Osteocyte (in vitro differentiated cells): ENCODE measurements at regions not wholly inside any gene's neighbourhood (a gene's known extent, or its start where the extent isn't known, plus 50 kb on each side); places are given as distances from the start of the nearest gene placed in this dataset.
"Not testable (repeated sequence)": the region's sequence is repeated elsewhere in the genome, so short reads cannot be mapped to it uniquely, and the experiment has no call there.

Source experiments
- DNase-seq: peaks from one replicate; pipeline ENCODE4 v3.0.0; 2021; ENCODE audit warnings: mixed read lengths; ENCODE audit not compliant: unreplicated experiment; ENCODE audit errors: extremely low spot score
- H3K27ac Mint-ChIP-seq: one replicate; pipeline ENCODE4 v1.8.0; 2021; ENCODE audit warnings: mild to moderate bottlenecking, mixed read lengths; ENCODE audit not compliant: unreplicated experiment
- H3K27me3 Mint-ChIP-seq: one replicate; pipeline ENCODE4 v1.8.0; 2021; ENCODE audit warnings: mixed read lengths; ENCODE audit not compliant: unreplicated experiment
- H3K36me3 Mint-ChIP-seq: one replicate; pipeline ENCODE4 v1.8.0; 2021; ENCODE audit warnings: mixed read lengths; ENCODE audit not compliant: unreplicated experiment
- H3K4me1 Mint-ChIP-seq: one replicate; pipeline ENCODE4 v1.8.0; 2021; ENCODE audit warnings: mixed read lengths; ENCODE audit not compliant: unreplicated experiment
- H3K4me3 Mint-ChIP-seq: one replicate; pipeline ENCODE4 v1.8.0; 2021; ENCODE audit warnings: mild to moderate bottlenecking, moderate library complexity, mixed read lengths; ENCODE audit not compliant: unreplicated experiment
- H3K9me3 Mint-ChIP-seq: one replicate; pipeline ENCODE4 v1.8.0; 2021; ENCODE audit warnings: mixed read lengths; ENCODE audit not compliant: unreplicated experiment
- TF ChIP-seq, protein P1 (sequence below): fragments of 200-600 bp; sonication (generic); IDR thresholded peaks from 2 replicates; pipeline ENCODE4 v1.5.0; 2021; ENCODE audit warnings: antibody characterized with exemption, mild to moderate bottlenecking, moderate library complexity

GRCh38 chr21:25531538-25532250 is 75.6 kb downstream of the MRPL39 start:
- H3K4me1 Mint-ChIP-seq = not testable (repeated sequence)
- peaks cover 23% of the 10 kb centered on the region for H3K27me3 Mint-ChIP-seq

DNA sequence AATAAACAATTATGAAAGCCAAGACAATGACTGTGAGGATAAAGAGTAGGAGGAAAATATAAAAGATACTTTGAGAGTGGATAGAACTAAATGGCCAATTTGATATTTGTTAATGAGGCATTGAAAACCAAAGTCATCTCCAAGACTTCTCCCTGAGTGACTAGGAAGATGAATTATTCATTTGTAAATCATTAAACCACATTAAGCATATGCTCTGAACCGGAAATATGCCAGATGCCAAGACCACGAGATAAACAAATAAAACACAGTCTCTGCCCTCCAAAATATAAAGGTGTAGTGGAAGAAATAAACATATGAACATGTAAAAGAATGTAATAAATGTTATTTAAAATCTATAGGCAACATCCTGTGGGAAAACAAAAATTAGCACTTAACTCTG is 78.8 kb downstream of the MRPL39 start:
- H3K27ac Mint-ChIP-seq = no peak overlapping the region
- no peak for DNase-seq
- TF ChIP-seq, protein P1, sequence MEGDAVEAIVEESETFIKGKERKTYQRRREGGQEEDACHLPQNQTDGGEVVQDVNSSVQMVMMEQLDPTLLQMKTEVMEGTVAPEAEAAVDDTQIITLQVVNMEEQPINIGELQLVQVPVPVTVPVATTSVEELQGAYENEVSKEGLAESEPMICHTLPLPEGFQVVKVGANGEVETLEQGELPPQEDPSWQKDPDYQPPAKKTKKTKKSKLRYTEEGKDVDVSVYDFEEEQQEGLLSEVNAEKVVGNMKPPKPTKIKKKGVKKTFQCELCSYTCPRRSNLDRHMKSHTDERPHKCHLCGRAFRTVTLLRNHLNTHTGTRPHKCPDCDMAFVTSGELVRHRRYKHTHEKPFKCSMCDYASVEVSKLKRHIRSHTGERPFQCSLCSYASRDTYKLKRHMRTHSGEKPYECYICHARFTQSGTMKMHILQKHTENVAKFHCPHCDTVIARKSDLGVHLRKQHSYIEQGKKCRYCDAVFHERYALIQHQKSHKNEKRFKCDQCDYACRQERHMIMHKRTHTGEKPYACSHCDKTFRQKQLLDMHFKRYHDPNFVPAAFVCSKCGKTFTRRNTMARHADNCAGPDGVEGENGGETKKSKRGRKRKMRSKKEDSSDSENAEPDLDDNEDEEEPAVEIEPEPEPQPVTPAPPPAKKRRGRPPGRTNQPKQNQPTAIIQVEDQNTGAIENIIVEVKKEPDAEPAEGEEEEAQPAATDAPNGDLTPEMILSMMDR = no peak
- peaks cover 36% of the 10 kb centered on the region for H3K27me3 Mint-ChIP-seq
- H3K9me3 Mint-ChIP-seq = peaks cover 5% of the 10 kb centered on the region
- no peak overlapping the region for H3K4me3 Mint-ChIP-seq
- H3K36me3 Mint-ChIP-seq = no peaks in the 10 kb centered on the region
- H3K4me1 Mint-ChIP-seq = no peaks in the 10 kb centered on the region

More at GRCh38 chr21:25531538-25532250, 75.6 kb downstream of the MRPL39 start:
- not testable (repeated sequence) for H3K27ac Mint-ChIP-seq, DNase-seq, H3K36me3 Mint-ChIP-seq, H3K9me3 Mint-ChIP-seq, H3K4me3 Mint-ChIP-seq

- peaks cover 26% of the 10 kb centered on the region for H3K27me3 Mint-ChIP-seq
- H3K4me1 Mint-ChIP-seq = peaks cover 6% of the 10 kb centered on the region
- TF ChIP-seq, protein P1 = no peak
- H3K27ac Mint-ChIP-seq = no peak overlapping the region
- H3K36me3 Mint-ChIP-seq = no peaks in the 10 kb centered on the region
- no peak for DNase-seq
- H3K9me3 Mint-ChIP-seq = peaks cover 15% of the 10 kb centered on the region
- no peak overlapping the region for H3K4me3 Mint-ChIP-seq
These were observed 88.8 kb downstream of the MRPL39 start for GRCh38 chr21:25518491-25518911.

GRCh38 chr21:25515484-25516405 is 91.5 kb downstream of the MRPL39 start:
- peaks cover 6% of the 10 kb centered on the region for H3K4me1 Mint-ChIP-seq
- H3K4me3 Mint-ChIP-seq = no peak overlapping the region
- no peak for DNase-seq
- no peak overlapping the region for H3K27ac Mint-ChIP-seq
- TF ChIP-seq, protein P1 = no peak
- H3K9me3 Mint-ChIP-seq = peaks cover 5% of the 10 kb centered on the region
- peaks cover 5% of the 10 kb centered on the region for H3K27me3 Mint-ChIP-seq
- no peaks in the 10 kb centered on the region for H3K36me3 Mint-ChIP-seq

DNA sequence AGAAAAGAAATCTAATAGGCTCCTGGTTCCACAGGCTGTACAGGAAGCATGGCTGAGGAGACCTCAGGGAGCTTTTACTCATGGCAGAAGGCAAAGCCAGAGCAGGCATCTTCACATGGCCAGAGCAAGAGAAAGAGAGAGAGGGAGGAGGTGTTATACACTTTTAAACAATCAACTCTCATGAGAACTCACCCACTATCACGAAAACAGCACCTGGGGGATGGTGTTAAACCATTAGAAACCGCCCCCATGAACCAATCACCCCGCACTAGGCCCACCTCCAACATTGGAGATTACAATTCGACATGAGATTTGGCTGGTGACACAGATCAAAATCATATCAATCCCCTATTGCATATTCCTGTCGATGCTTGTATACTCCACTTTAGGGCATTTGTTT is 93.5 kb downstream of the MRPL39 start:
- H3K27me3 Mint-ChIP-seq = no peaks in the 10 kb centered on the region
- no peaks in the 10 kb centered on the region for H3K9me3 Mint-ChIP-seq
- peaks cover 6% of the 10 kb centered on the region for H3K4me1 Mint-ChIP-seq
- TF ChIP-seq, protein P1 = no peak
- H3K27ac Mint-ChIP-seq = no peak overlapping the region
- H3K4me3 Mint-ChIP-seq = no peak overlapping the region
- no peaks in the 10 kb centered on the region for H3K36me3 Mint-ChIP-seq
- DNase-seq = no peak
